Fibroblast of pulmonary artery (primary cell): ENCODE measurements at regions not wholly inside any gene's neighbourhood (a gene's known extent, or its start where the extent isn't known, plus 50 kb on each side); places are given as distances from the start of the nearest gene placed in this dataset.
"Not testable (repeated sequence)": the region's sequence is repeated elsewhere in the genome, so short reads cannot be mapped to it uniquely, and the experiment has no call there.

ENCODE experiments used
- DNase-seq: peaks from one replicate; pipeline ENCODE4 v3.0.0-alpha.2; 2010; ENCODE audit warnings: low read depth
- H3K4me3 ChIP-seq: replicated peaks from 2 replicates; pipeline ENCODE4 v1.5.1; 2011; ENCODE audit warnings: low read depth, mild to moderate bottlenecking, control low read depth, low read length, moderate library complexity
- CTCF ChIP-seq: IDR thresholded peaks from 2 replicates; pipeline ENCODE4 v1.5.1; 2011; ENCODE audit warnings: mild to moderate bottlenecking, control low read depth, low read length, inconsistent platforms; ENCODE audit errors: missing control alignments

- no peak overlapping the region for H3K4me3 ChIP-seq
- TF ChIP-seq CTCF = no peak
- DNase-seq = no peak
Measured at GRCh38 chr15:87487484-87487883, 769.1 kb downstream of the NTRK3 start.

GRCh38 chr15:87483468-87483867 is 773.1 kb downstream of the NTRK3 start:
- no peak for TF ChIP-seq CTCF
- DNase-seq = no peak
- no peak overlapping the region for H3K4me3 ChIP-seq

- DNase-seq = no peak
- no peak overlapping the region for H3K4me3 ChIP-seq
- no peak for TF ChIP-seq CTCF
Measured at GRCh38 chr15:87481126-87481525, 775.4 kb downstream of the NTRK3 start.

GRCh38 chr15:87478687-87479072 is 777.9 kb downstream of the NTRK3 start:
- no peak for TF ChIP-seq CTCF
- no peak overlapping the region for H3K4me3 ChIP-seq
- DNase-seq = no peak

GRCh38 chr15:87477737-87478686 is 778.5 kb downstream of the NTRK3 start:
- no peak overlapping the region for H3K4me3 ChIP-seq
- TF ChIP-seq CTCF = peak; percentile 21
- DNase-seq = peak; percentile 78

GRCh38 chr15:87477026-87477425 is 779.5 kb downstream of the NTRK3 start:
- no peak for DNase-seq
- H3K4me3 ChIP-seq = no peak overlapping the region
- TF ChIP-seq CTCF = no peak

GRCh38 chr15:87470923-87471322 is 785.6 kb downstream of the NTRK3 start:
- no peak overlapping the region for H3K4me3 ChIP-seq
- TF ChIP-seq CTCF = no peak
- DNase-seq = no peak

GRCh38 chr15:87463956-87464355 is 792.6 kb downstream of the NTRK3 start:
- H3K4me3 ChIP-seq, DNase-seq: not testable (repeated sequence)
